ENCODE measurements at regions not wholly inside any gene's neighbourhood (a gene's known extent, or its start where the extent isn't known, plus 50 kb on each side); places are given as distances from the start of the nearest gene placed in this dataset.

DNA sequence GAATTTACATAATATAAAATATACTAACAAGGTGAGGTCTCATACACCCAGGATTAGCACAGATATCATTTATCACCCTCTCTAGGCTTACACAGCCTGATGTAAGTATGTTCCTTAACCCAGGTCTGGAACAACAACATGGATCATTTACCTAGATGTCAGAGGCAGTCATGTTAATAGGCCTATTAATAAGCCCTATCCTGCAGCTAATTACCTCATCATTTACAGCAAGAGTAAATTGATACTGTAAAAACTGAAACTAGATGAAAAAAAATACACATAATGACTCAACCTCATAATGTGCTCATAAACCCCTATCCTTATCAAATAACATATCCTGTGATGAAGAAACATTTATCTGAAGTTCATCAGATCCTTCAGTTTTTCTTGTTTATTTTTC lies 334.3 kb upstream of the MANEA start:
- DNase-seq (ENCODE audit: low spot score), result no peak

GRCh38 chr6:95244751-95245150 lies 332.6 kb upstream of the MANEA start:
- no peak for DNase-seq (ENCODE audit: low spot score)

DNA sequence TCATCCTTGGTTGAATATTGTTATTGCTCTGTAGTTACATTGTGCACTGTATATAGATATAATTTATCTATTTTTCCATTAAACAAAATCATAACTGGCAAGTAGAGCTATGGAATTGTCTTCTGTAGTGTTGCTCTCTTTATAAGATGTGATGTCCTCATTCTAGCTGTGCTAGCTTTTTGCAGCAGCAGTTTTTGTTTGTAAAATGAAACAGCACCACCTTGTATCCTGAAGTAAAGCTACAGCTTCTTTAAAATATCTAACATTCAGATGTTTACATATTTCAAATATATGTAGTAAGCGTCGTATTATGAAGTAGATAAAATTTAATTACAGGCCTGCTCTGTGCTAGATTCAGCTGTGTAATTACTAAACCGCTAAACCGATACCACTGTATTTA lies 328.8 kb upstream of the MANEA start:
- no peak for DNase-seq (ENCODE audit: low spot score)

DNA sequence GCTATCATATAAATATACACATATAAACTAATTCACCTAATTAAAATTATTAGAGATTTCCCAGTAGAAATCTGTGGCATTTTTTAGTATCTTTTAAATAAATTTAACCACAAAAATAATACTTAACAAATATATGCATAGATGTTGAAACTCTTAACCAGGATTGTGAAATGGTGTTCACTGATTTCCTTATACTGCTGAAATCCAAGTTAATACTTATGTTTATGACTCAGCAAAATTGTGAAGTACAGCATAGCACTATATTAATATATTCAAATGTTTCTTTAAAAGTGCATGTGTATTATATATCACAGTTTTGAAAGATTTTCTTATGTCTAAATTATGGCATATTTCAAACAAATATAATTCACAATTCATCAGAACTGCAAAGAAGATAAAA lies 328.2 kb upstream of the MANEA start:
- DNase-seq (ENCODE audit: low spot score), result no peak

GRCh38 chr6:95249661-95250060 lies 327.7 kb upstream of the MANEA start:
- no peak for DNase-seq (ENCODE audit: low spot score)

DNA sequence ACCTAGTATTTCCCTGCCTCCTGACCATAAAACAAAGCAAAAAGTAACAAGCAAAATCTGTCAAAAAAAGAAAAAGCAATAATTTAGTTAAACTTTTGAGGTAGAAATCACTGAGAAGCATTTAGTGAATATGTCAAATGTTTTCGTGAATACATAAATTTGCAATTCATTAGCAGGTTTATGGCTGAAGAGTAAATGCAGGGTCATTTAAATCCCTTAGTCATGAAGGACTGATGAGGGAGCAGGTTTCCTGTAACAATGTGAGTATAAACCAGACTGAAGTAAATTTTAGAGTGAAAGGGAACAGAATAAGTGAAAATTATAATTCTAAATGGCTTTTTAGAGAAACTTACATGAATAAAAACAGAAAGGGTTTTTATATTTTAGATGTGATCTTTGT lies 313.5 kb upstream of the MANEA start:
- DNase-seq (ENCODE audit: low spot score), result no peak

DNA sequence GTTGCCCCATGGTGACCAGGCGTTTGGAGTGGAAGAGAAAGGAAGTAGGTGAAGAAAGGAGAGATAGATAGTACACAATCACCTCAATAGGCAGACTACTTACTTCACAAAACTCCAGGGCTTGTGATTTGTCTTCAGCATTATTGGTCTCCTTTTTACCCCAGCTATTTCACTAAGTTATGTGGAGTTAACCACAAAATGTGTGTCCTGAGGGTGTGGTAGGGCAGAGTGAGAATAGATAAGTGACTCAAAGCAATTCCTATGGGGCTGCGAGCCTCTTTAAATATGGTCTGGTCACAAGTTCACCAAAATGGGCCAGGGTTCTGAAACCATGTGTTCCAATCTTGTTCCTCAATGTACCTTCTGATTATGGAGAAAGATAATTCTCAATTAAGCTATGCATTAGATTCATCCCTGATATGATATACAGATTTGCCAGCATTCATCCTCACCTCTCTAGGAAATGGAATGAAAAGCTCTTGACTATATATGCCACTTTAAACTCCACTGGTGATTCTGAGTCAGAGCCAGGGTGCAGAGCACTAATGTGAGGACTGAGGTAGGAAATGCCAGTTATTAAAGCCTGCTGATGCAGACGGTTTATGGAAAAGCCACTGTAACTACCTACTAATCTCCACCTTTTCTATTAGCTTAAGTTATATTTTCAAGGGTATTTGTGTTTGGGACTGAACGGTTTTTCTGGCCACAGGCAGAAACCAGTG lies 310.6 kb upstream of the MANEA start:
- no peak for DNase-seq (ENCODE audit: low spot score)

GRCh38 chr6:95274686-95275235 lies 302.6 kb upstream of the MANEA start:
- DNase-seq (ENCODE audit: low spot score), result no peak

DNA sequence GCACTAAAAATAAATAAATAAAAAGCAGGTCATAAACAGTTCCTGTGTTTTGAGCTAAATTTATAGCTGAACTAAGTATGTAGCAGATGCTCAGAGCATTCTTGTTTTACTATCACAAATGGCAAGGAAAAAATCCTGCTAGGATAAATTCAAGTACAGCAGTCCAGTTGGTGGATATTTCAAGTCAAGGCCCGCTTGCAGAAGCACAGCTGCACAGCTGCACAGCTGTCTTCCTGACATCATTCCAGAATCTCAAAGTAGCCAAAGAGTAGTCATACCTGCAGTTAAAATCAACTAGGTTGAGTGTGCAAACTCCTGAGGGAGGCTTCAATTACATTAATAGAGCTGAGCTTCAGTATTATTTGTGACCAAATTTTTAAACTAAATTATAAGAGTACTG lies 297.7 kb upstream of the MANEA start:
- no peak for DNase-seq (ENCODE audit: low spot score)

DNA sequence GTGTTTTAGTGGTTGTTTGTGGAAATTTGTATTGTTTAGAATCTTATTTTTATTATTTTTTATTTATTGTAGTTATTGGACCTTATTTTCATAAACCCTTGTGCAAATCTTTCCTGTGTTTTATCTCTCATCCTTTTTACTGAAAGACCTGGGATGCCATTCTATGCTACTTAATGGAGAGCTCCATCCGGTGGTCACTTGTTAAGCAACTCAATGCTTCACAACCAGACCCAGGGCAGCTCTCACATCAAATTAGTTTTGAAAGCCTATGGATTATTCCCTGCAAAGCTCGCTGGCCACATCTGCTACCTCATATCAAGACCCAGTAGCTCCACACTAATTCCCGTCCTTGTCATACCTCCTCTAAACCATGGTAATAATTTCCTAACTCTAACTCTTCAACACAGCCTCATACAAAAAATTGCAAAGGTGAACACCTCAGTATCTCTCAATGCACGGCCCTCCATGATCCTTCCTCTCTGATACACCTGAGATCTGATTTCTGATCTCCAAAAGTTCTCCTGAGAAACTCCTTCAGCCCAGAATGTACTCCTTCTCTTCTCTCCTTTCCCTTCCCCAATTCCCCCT lies 296.6 kb upstream of the MANEA start:
- no peak for DNase-seq (ENCODE audit: low spot score)

GRCh38 chr6:95285881-95286280 lies 291.5 kb upstream of the MANEA start:
- no peak for DNase-seq (ENCODE audit: low spot score)

DNA sequence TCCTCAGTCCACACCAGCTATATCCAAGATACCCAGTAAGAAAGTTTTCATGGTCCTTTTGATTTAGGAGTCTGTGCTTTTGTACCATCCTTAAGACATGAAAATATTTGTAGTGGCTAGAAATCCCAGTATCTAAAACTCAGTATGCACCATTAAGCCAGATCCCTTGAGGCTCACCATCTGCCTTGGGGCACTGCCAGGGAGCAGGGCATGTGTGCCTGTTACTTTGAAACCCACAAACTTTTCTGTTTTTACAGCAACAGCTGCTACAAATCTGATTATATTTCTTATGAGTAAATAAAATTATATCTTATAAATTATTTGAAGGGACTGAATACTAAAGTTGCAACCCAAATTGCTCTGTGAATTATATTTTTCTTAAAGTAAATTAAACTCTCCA lies 290.5 kb upstream of the MANEA start:
- no peak for DNase-seq (ENCODE audit: low spot score)

DNA sequence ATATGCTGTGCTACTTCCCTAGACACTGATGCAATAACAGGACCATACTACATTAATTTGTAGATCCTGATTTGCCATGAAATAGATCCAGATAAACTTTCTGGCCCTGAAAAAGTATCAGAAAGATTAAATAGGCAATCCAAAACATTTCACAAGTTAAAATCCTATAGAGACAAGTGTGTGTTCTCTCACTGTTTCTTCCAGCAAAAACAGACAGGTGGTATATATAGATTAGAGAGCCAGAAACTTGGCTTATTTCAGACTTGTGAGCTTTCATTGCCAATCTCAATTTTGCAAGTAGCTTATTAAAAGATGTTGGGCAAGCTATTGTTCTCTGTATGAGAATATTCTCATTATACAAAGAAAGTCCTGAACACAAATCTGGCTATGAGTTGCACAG lies 289.1 kb upstream of the MANEA start:
- DNase-seq (ENCODE audit: low spot score), result no peak

GRCh38 chr6:95292011-95292410 lies 285.3 kb upstream of the MANEA start:
- DNase-seq (ENCODE audit: low spot score), result no peak

DNA sequence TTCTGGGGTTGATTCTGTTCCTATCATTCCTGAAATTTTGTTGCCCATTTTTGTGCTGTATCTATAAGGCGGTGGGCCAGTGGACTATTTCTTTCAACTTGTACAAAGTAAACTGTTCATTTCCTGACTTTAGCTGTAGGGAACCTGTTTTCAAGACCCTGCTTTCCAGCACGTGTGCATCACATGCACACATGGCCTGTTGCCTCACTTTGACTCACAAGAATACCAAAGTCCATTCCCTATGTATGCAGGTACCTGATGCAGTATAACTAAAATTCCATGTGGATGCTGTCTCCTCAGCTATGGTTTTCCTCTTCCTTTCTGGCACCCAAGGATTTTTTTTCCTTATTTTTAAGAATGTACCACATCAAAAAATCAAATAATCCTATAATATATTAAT lies 284.1 kb upstream of the MANEA start:
- DNase-seq (ENCODE audit: low spot score), result no peak

DNA sequence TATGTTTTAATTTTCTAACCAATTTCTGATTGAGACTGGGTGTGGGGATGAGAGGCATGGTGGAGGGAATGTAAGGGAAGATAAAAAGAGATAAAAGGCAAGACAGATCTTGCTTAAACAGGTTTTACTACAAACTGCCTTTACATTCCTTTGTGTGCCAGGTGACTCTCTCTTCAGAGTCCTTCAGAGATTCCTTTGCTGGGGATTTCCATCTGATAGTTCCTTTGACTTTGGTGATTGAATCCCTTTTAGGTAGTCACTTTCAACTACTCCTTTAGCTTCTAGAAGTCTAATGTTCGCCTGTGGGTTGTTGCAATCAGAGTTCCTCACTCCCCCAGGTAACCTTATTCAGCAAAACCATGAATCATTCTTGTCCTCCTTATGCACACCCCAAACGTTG lies 283.3 kb upstream of the MANEA start:
- no peak for DNase-seq (ENCODE audit: low spot score)

DNA sequence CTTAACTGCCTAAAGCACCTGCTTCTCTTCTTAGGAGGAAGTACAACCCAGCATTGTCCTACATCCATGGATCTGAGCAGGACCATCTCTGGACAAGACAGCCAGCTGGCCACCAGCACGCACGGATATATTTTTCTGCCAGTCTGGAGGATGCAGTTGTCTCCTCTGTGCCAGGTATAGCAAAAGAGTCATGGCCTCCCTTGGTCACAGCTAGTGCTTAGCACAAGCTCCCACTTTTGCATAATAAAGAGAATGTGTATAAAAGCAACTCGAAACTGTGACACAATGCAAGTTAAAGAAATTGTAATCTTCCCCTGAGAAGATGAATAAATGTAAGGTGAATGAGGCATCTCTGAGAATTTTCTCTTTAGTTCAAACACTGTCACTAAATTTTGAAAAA lies 267.8 kb upstream of the MANEA start:
- DNase-seq (ENCODE audit: low spot score), result no peak

DNA sequence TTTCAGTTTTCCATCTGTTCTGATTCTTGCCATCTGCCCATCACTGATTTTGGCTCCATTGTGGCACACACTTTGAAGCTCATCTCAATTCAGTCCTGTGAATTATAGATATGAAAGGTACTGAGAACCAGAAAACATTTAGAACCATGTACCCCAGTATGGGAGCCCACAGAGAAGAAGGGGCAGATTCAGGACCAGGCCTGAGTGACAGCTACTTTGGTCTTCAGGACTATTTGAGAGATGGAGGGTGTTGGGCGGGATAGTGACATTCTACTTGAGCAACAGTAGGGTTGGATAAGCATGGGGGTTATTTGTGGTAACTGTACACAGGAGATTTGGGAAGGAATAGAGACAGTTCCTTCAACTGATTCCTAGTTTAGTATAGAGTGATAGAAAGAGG lies 259.2 kb upstream of the MANEA start:
- DNase-seq (ENCODE audit: low spot score), result no peak

DNA sequence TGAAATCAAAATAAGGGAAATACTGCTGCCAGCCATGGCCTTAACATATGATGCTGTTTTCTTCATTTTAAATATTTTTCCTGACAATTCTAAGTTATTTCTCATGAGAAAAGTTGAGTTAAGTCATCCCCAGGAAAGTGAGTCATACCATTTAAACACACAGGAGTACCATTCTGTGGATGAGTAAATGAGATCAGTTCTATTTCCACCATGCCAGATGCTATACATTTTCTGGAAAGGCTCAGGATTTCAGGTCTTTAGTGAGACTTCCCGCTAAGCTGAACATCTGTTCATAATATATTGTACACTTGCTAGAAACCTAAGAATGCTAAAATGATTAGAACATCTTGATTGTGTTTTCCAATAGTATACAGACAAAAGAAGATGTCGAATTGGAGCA lies 256.2 kb upstream of the MANEA start:
- no peak for DNase-seq (ENCODE audit: low spot score)

DNA sequence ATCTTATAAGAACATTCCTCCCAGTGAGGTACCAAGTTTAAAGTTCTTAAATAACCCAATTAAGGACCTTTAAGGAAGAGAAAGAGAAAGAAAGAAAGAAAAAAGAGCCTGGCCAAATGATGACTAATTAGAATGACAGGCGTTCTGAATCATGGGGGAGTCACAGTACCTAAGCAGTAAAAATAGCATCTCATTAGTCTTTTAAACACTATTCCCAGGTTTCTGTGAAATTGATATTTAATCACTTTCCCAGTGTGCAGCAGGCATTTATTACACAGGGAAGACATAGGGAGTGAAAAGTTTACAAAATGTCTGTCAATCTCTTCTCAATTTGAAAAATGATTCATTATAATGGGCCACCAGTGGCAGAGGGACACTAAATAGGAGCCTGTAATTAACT lies 251.4 kb upstream of the MANEA start:
- no peak for DNase-seq (ENCODE audit: low spot score)

GRCh38 chr6:95328231-95328630 lies 249.1 kb upstream of the MANEA start:
- no peak for DNase-seq (ENCODE audit: low spot score)

DNA sequence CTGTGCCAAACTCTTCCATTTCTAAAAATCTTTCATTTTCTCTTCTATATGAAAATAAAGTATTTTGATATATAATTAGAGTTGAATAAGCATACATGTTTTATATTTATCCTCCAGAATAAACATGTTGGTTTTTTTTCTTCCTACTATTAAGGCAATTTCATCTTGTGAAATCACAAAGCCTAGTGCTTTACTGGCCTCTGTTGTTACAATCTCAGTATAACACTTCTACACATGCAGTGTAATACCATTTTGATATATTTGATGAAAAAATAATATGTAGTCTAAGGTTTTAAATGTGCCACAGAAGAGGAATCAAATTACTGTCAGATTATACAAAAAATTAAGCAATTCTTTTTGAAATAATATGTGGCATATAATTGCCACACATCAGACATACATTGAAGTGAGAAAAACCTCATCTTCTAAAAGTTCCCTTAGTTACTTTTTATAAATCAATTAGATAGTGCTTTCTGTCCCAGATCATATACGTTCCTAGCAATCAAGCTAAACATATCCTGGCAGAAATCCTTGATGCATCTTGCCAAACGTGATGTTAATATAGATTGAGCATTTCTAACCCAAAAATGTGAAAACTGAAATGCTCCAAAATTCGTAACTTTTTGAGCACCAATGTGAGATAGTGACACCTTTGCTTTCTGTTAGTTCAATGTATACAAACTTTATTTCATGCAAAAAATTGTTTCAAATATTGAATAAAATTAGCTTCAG lies 225.1 kb upstream of the MANEA start:
- DNase-seq (ENCODE audit: low spot score), result no peak

DNA sequence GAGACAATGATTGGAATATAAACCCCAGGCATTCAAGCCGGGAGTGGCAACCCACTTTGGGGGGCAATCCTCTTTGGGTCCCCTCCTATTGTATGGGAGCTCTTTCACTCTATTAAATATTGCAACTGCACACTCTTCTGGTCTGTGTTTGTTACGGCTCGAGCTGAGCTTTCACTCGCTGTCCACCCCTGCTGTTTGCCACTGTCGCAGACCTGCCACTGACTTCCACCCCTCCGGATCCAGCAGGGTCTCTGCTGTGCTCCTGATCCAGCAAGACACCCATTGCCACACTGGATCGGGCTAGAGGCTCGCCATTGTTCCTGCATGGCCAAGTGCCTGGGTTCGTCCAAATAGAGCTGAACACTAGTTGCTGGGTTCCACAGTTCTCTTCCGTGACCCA lies 222.8 kb upstream of the MANEA start:
- DNase-seq (ENCODE audit: low spot score), result no peak

Data from CD4-positive, alpha-beta T cell treated with Interleukin-15 for 4 hours (primary cell).